GM18951 (cell line): ENCODE measurements at regions not wholly inside any gene's neighbourhood (a gene's known extent, or its start where the extent isn't known, plus 50 kb on each side); places are given as distances from the start of the nearest gene placed in this dataset.
"Not testable (repeated sequence)": the region's sequence is repeated elsewhere in the genome, so short reads cannot be mapped to it uniquely, and the experiment has no call there.

ENCODE experiments used
- POLR2A ChIP-seq: IDR thresholded peaks from 4 replicates; pipeline ENCODE4 v1.6.1; 2011; ENCODE audit warnings: mild to moderate bottlenecking; ENCODE audit not compliant: insufficient read length, insufficient read depth; ENCODE audit errors: extremely low read depth
- in situ Hi-C: fragments of 300-500 bp; cut with MboI; formaldehyde crosslinking; loops from one replicate; pipeline ENCODE4 v1.12.0; 2022; ENCODE audit warnings: low sequenced_read_pairs, mixed read lengths, inconsistent platforms; ENCODE audit not compliant: unreplicated experiment

GRCh38 chr10:109067031-109067430, 856.3 kb downstream of the XPNPEP1 start:
- in situ Hi-C loops: no loop called here
- TF ChIP-seq POLR2A: no peak

- TF ChIP-seq POLR2A: no peak
- in situ Hi-C loops: no loop called here
These were observed 857.5 kb downstream of the XPNPEP1 start for GRCh38 chr10:109065821-109066220.

- in situ Hi-C loops: no loop called here
- no peak for TF ChIP-seq POLR2A
These were observed 860.9 kb downstream of the XPNPEP1 start for GRCh38 chr10:109062371-109062770.

GRCh38 chr10:109055243-109055642, 868.1 kb downstream of the XPNPEP1 start:
- no peak for TF ChIP-seq POLR2A
- in situ Hi-C loops: no loop called here

- TF ChIP-seq POLR2A: no peak
- in situ Hi-C loops: no loop called here
These were observed 875.5 kb downstream of the XPNPEP1 start for GRCh38 chr10:109047856-109048255.

GRCh38 chr10:109046427-109046826, 876.9 kb downstream of the XPNPEP1 start:
- in situ Hi-C loops: not testable (repeated sequence)

- in situ Hi-C loops: no loop called here
- TF ChIP-seq POLR2A: no peak
These were observed 882.7 kb downstream of the XPNPEP1 start for GRCh38 chr10:109040622-109041021.

- TF ChIP-seq POLR2A: no peak
- in situ Hi-C loops: no loop called here
These were observed 885.3 kb downstream of the XPNPEP1 start for GRCh38 chr10:109037978-109038377.

GRCh38 chr10:109030581-109031210, 892.6 kb downstream of the XPNPEP1 start:
- no peak for TF ChIP-seq POLR2A
- in situ Hi-C loops: no loop called here

- in situ Hi-C loops: no loop called here
- no peak for TF ChIP-seq POLR2A
These were observed 893.4 kb downstream of the XPNPEP1 start for GRCh38 chr10:109029870-109030269.

- in situ Hi-C loops: no loop called here
- TF ChIP-seq POLR2A: no peak
These were observed 895.7 kb downstream of the XPNPEP1 start for GRCh38 chr10:109027534-109028185.

GRCh38 chr10:109025172-109025571, 898.1 kb downstream of the XPNPEP1 start:
- TF ChIP-seq POLR2A: no peak
- in situ Hi-C loops: no loop called here

- in situ Hi-C loops: no loop called here
- no peak for TF ChIP-seq POLR2A
These were observed 900.8 kb downstream of the XPNPEP1 start for GRCh38 chr10:109022417-109023049.

- in situ Hi-C loops: no loop called here
- TF ChIP-seq POLR2A: no peak
These were observed 904.3 kb downstream of the XPNPEP1 start for GRCh38 chr10:109019001-109019424.
